ENCODE measurements at regions not wholly inside any gene's neighbourhood (a gene's known extent, or its start where the extent isn't known, plus 50 kb on each side); places are given as distances from the start of the nearest gene placed in this dataset.

- TF ChIP-seq SAP30 (IDR thresholded peaks at IDR 0.05; ENCODE audit: insufficient read depth, insufficient replicate concordance, low read length) (no peak), GTF2F1 (IDR thresholded peaks at IDR 0.05; ENCODE audit: borderline replicate concordance, low read depth, low read length) (no peak), JUN (IDR thresholded peaks at IDR 0.05; ENCODE audit: low read depth, low read length) (no peak), BACH1 (IDR thresholded peaks at IDR 0.05; ENCODE audit: low read length) (no peak), CHD1 (IDR thresholded peaks at IDR 0.05; ENCODE audit: low read depth, low read length) (no peak), EP300 (IDR thresholded peaks at IDR 0.05; ENCODE audit: borderline replicate concordance in 1 of 2, low read depth in 2 of 2, low read length in 2 of 2) (no peak), CTBP2 (IDR thresholded peaks at IDR 0.05; ENCODE audit: borderline replicate concordance, insufficient read depth, insufficient read length, low read length) (no peak)
Measured at GRCh38 chr5:52177193-52177592, 610.5 kb upstream of the ITGA1 start (continued).
